GM19397 (cell line): ENCODE measurements at regions not wholly inside any gene's neighbourhood (a gene's known extent, or its start where the extent isn't known, plus 50 kb on each side); places are given as distances from the start of the nearest gene placed in this dataset.
"Not testable (repeated sequence)": the region's sequence is repeated elsewhere in the genome, so short reads cannot be mapped to it uniquely, and the experiment has no call there.

Experiments used
- ATAC-seq: cut with Tn5 transposase; IDR thresholded peaks from one replicate; pipeline ENCODE4 v1.9.1; 2021; ENCODE audit warnings: mild to moderate bottlenecking, moderate library complexity; ENCODE audit not compliant: unreplicated experiment

GRCh38 chr5:68070591-68071281 is 144.8 kb upstream of the PIK3R1 start:
- ATAC-seq, result peak; percentile 93

- no peak for ATAC-seq
Measured at GRCh38 chr5:68067976-68068603, 147.5 kb upstream of the PIK3R1 start.

GRCh38 chr5:68067291-68067690 is 148.3 kb upstream of the PIK3R1 start:
- ATAC-seq, result no peak

GRCh38 chr5:68066277-68066955 is 149.1 kb upstream of the PIK3R1 start:
- ATAC-seq, result no peak

GRCh38 chr5:68065321-68065720 is 150.2 kb upstream of the PIK3R1 start:
- not testable (repeated sequence) for ATAC-seq

- ATAC-seq, result no peak
Measured at GRCh38 chr5:68060382-68060781, 155.2 kb upstream of the PIK3R1 start.

- no peak for ATAC-seq
Measured at GRCh38 chr5:68057191-68057590, 158.4 kb upstream of the PIK3R1 start.

GRCh38 chr5:68055686-68056085 is 159.9 kb upstream of the PIK3R1 start:
- no peak for ATAC-seq

GRCh38 chr5:68054638-68055037 is 160.9 kb upstream of the PIK3R1 start:
- no peak for ATAC-seq

GRCh38 chr5:68053202-68053601 is 162.4 kb upstream of the PIK3R1 start:
- ATAC-seq, result no peak

GRCh38 chr5:68049053-68049713 is 166.4 kb upstream of the PIK3R1 start:
- no peak for ATAC-seq

GRCh38 chr5:68048516-68048915 is 167.0 kb upstream of the PIK3R1 start:
- ATAC-seq, result no peak

- not testable (repeated sequence) for ATAC-seq
Measured at GRCh38 chr5:68048054-68048453, 167.5 kb upstream of the PIK3R1 start.

- ATAC-seq, result no peak
Measured at GRCh38 chr5:68047035-68047434, 168.5 kb upstream of the PIK3R1 start.

- no peak for ATAC-seq
Measured at GRCh38 chr5:68046445-68046844, 169.1 kb upstream of the PIK3R1 start.

- peak; percentile 97 for ATAC-seq
Measured at GRCh38 chr5:68041293-68041692, 174.3 kb upstream of the PIK3R1 start.

- ATAC-seq, result no peak
Measured at GRCh38 chr5:68037546-68037945, 178.0 kb upstream of the PIK3R1 start.

- ATAC-seq, result no peak
Measured at GRCh38 chr5:68033961-68034571, 181.5 kb upstream of the PIK3R1 start.

- no peak for ATAC-seq
Measured at GRCh38 chr5:68033029-68033428, 182.5 kb upstream of the PIK3R1 start.

- ATAC-seq, result no peak
Measured at GRCh38 chr5:68032216-68032762, 183.3 kb upstream of the PIK3R1 start.
